Activated naive CD4-positive, alpha-beta T cell treated with anti-CD3 and anti-CD28 coated beads, Interleukin-2, amount 10 ng/mL, durations not matched to agents 7 days and 5 days (primary cell): ENCODE measurements at regions not wholly inside any gene's neighbourhood (a gene's known extent, or its start where the extent isn't known, plus 50 kb on each side); places are given as distances from the start of the nearest gene placed in this dataset.

Source experiments
- CTCF ChIA-PET: fragments of 350-600 bp; sonication (Branson Sonifier 250); formaldehyde crosslinking; loops from one replicate; lab custom pipeline; 2021; ENCODE audit warnings: antibody characterized with exemption; lab: Charles Lee
- DNase-seq: peaks from one replicate; pipeline ENCODE4 v3.0.0-alpha.2; 2020
- H3K27ac Mint-ChIP-seq: one replicate; pipeline ENCODE4 v1.8.0; 2021; ENCODE audit warnings: mild to moderate bottlenecking, moderate library complexity, mixed read lengths
- H3K27me3 Mint-ChIP-seq: one replicate; pipeline ENCODE4 v1.8.0; 2021; ENCODE audit warnings: mild to moderate bottlenecking, mixed read lengths
- H3K36me3 Mint-ChIP-seq: one replicate; pipeline ENCODE4 v1.8.0; 2021; ENCODE audit warnings: mixed read lengths
- H3K4me1 Mint-ChIP-seq: one replicate; pipeline ENCODE4 v1.8.0; 2021; ENCODE audit warnings: mixed read lengths
- H3K4me3 Mint-ChIP-seq: one replicate; pipeline ENCODE4 v1.8.0; 2021; ENCODE audit warnings: mild to moderate bottlenecking, moderate library complexity, mixed read lengths
- H3K9me3 Mint-ChIP-seq: one replicate; pipeline ENCODE4 v1.8.0; 2021; ENCODE audit warnings: mixed read lengths

GRCh38 chr3:31135546-31135945 lies 241.1 kb upstream of the GADL1 start:
- H3K27ac Mint-ChIP-seq = no peak overlapping the region
- CTCF ChIA-PET = interaction anchor here (1.4 kb wide), 1 partner anchor 354 kb away, joined by 3 read pairs; no protein-coding TSS in a partner anchor
- peaks cover 4% of the 10 kb centered on the region for H3K36me3 Mint-ChIP-seq
- H3K4me1 Mint-ChIP-seq = no peaks in the 10 kb centered on the region
- peaks cover 3% of the 10 kb centered on the region for H3K9me3 Mint-ChIP-seq
- no peak overlapping the region for H3K4me3 Mint-ChIP-seq
- no peaks in the 10 kb centered on the region for H3K27me3 Mint-ChIP-seq
- no peak for DNase-seq

- no peak for DNase-seq
- Mint-ChIP-seq H3K27me3 (no peaks in the 10 kb centered on the region), H3K4me1 (no peaks in the 10 kb centered on the region), H3K27ac (no peak overlapping the region), H3K36me3 (peaks cover 4% of the 10 kb centered on the region), H3K9me3 (peaks cover 3% of the 10 kb centered on the region), H3K4me3 (no peak overlapping the region)
- CTCF ChIA-PET = interaction anchor here (0.7 kb wide), 1 partner anchor 369 kb away, joined by 4 read pairs; no protein-coding TSS in a partner anchor
Measured at GRCh38 chr3:31137718-31138465, 243.4 kb upstream of the GADL1 start.

GRCh38 chr3:31140470-31140869 lies 246.0 kb upstream of the GADL1 start:
- H3K27ac Mint-ChIP-seq = no peak overlapping the region
- H3K9me3 Mint-ChIP-seq = peaks cover 3% of the 10 kb centered on the region
- H3K4me3 Mint-ChIP-seq = no peak overlapping the region
- no peaks in the 10 kb centered on the region for H3K4me1 Mint-ChIP-seq
- DNase-seq = no peak
- peaks cover 4% of the 10 kb centered on the region for H3K36me3 Mint-ChIP-seq
- CTCF ChIA-PET = interaction anchor here (1.2 kb wide), 1 partner anchor 8 kb away, joined by 4 read pairs; no protein-coding TSS in a partner anchor
- H3K27me3 Mint-ChIP-seq = no peaks in the 10 kb centered on the region

DNA sequence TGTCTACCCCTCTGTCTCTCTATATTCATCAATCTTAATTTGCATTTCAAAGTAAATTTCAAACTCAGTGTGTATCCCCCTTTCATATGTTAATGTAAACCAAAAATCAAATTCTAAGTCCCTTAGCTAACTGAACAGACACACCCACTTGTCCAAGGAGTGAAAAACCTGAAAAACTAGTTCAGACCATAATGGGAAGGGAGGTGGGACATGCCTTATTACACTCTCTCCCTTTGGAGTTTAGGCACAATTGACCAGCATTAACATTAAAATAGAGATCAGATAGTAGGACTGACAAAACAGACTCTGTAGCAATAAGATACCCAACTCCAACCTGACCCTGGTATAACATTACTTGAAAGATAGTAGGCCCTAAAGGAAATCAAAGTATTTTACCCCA lies 247.7 kb upstream of the GADL1 start:
- Mint-ChIP-seq H3K9me3 (peaks cover 11% of the 10 kb centered on the region), H3K4me3 (no peak overlapping the region), H3K27me3 (no peaks in the 10 kb centered on the region), H3K27ac (no peak overlapping the region), H3K4me1 (no peaks in the 10 kb centered on the region), H3K36me3 (peaks cover under 1% of the 10 kb centered on the region)
- CTCF ChIA-PET = no interaction called here
- no peak for DNase-seq

GRCh38 chr3:31142543-31142942 lies 248.1 kb upstream of the GADL1 start:
- no peaks in the 10 kb centered on the region for H3K27me3 Mint-ChIP-seq
- CTCF ChIA-PET = no interaction called here
- H3K27ac Mint-ChIP-seq = no peak overlapping the region
- no peak for DNase-seq
- H3K9me3 Mint-ChIP-seq = peaks cover 15% of the 10 kb centered on the region
- H3K4me1 Mint-ChIP-seq = no peaks in the 10 kb centered on the region
- H3K36me3 Mint-ChIP-seq = no peaks in the 10 kb centered on the region
- H3K4me3 Mint-ChIP-seq = no peak overlapping the region

DNA sequence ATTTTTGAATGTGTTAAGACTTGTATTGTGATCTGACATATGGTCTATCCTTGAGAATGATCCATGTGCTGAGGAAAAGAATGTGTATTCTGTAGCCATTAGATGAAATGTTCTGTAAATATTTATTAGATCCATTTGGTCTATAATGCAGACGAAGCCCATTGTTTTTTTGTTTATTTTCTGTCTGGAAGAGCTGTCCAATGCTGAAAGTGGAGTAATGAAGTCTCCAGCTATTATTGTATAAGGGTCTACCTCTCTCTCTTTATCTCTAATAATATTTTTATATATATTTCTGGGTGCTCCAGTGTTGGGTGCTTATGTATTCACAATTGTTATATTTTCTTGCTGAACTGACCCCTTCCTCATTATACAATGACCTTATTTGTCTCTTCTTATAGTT lies 250.6 kb upstream of the GADL1 start:
- Mint-ChIP-seq H3K27ac (no peak overlapping the region), H3K4me1 (no peaks in the 10 kb centered on the region), H3K27me3 (no peaks in the 10 kb centered on the region), H3K9me3 (peaks cover 29% of the 10 kb centered on the region), H3K4me3 (no peak overlapping the region), H3K36me3 (peaks cover 8% of the 10 kb centered on the region)
- no peak for DNase-seq
- CTCF ChIA-PET = no interaction called here

- H3K9me3 Mint-ChIP-seq = peaks cover 40% of the 10 kb centered on the region
- H3K4me3 Mint-ChIP-seq = no peak overlapping the region
- H3K4me1 Mint-ChIP-seq = no peaks in the 10 kb centered on the region
- H3K27me3 Mint-ChIP-seq = peaks cover 4% of the 10 kb centered on the region
- no peak overlapping the region for H3K27ac Mint-ChIP-seq
- DNase-seq = no peak
- H3K36me3 Mint-ChIP-seq = peaks cover 10% of the 10 kb centered on the region
- CTCF ChIA-PET = no interaction called here
Measured at GRCh38 chr3:31147550-31147949, 253.1 kb upstream of the GADL1 start.

GRCh38 chr3:31157047-31157694 lies 262.7 kb upstream of the GADL1 start:
- CTCF ChIA-PET = interaction anchor here (1.1 kb wide), 1 partner anchor 18 kb away, joined by 4 read pairs; no protein-coding TSS in a partner anchor
- Mint-ChIP-seq H3K36me3 (no peaks in the 10 kb centered on the region), H3K27me3 (no peaks in the 10 kb centered on the region), H3K27ac (no peak overlapping the region), H3K4me1 (peaks cover 7% of the 10 kb centered on the region), H3K4me3 (peak overlapping the region; percentile 13), H3K9me3 (no peaks in the 10 kb centered on the region)
- DNase-seq = no peak

DNA sequence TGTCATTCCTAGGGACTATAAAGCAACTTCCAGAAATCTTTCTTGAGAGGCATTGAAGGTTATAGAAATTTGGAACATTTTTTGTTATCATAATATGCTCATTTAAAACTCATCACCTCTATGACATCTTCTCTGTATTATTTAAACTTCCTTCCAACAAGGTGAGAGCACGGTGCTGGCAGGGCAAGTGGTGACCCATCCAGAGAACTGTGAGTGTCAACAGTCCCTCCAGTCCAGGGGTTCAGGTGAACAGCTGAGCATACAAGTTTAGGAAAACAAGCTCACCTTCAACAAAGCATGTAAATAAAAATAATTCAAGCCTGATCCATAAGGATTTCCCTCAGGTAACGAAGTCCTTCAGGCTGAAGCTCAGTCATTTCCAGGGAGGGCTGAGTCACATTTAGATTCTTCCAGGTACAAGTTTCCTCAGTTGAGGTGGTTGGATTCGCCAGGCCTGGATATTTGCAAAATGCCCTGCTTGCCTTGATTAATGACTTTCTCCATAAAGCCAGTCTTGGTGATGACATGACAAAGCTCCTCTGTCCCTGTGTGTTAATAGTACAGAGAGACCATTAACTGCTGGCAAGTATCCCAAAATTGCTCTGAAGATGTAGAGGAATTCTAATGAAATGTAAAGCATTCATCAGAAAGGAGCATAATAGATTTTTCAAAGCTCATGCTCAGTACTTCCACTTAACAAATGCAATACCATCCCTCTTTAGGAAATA lies 263.6 kb upstream of the GADL1 start:
- no peak for DNase-seq
- H3K9me3 Mint-ChIP-seq = no peaks in the 10 kb centered on the region
- CTCF ChIA-PET = interaction anchor here (1.1 kb wide), 2 partner anchors 17 to 825 kb away, joined by 3 to 4 read pairs; no protein-coding TSS in a partner anchor
- peaks cover 7% of the 10 kb centered on the region for H3K4me1 Mint-ChIP-seq
- no peak overlapping the region for H3K27ac Mint-ChIP-seq
- no peaks in the 10 kb centered on the region for H3K36me3 Mint-ChIP-seq
- no peaks in the 10 kb centered on the region for H3K27me3 Mint-ChIP-seq
- H3K4me3 Mint-ChIP-seq = no peak overlapping the region

- no peaks in the 10 kb centered on the region for H3K27me3 Mint-ChIP-seq
- no peaks in the 10 kb centered on the region for H3K9me3 Mint-ChIP-seq
- H3K36me3 Mint-ChIP-seq = no peaks in the 10 kb centered on the region
- H3K27ac Mint-ChIP-seq = no peak overlapping the region
- DNase-seq = no peak
- CTCF ChIA-PET = interaction anchor here (1.1 kb wide), 1 partner anchor 827 kb away, joined by 3 read pairs; no protein-coding TSS in a partner anchor
- no peak overlapping the region for H3K4me3 Mint-ChIP-seq
- H3K4me1 Mint-ChIP-seq = peaks cover 7% of the 10 kb centered on the region
Measured at GRCh38 chr3:31159331-31160039, 265.0 kb upstream of the GADL1 start.

GRCh38 chr3:31161889-31162288 lies 267.4 kb upstream of the GADL1 start:
- Mint-ChIP-seq H3K4me3 (no peak overlapping the region), H3K27ac (no peak overlapping the region), H3K36me3 (no peaks in the 10 kb centered on the region), H3K9me3 (no peaks in the 10 kb centered on the region), H3K4me1 (peaks cover 7% of the 10 kb centered on the region), H3K27me3 (no peaks in the 10 kb centered on the region)
- DNase-seq = no peak
- CTCF ChIA-PET = no interaction called here

GRCh38 chr3:31164381-31164780 lies 269.9 kb upstream of the GADL1 start:
- Mint-ChIP-seq H3K4me1 (peaks cover 6% of the 10 kb centered on the region), H3K4me3 (no peak overlapping the region), H3K36me3 (no peaks in the 10 kb centered on the region), H3K9me3 (no peaks in the 10 kb centered on the region), H3K27me3 (no peaks in the 10 kb centered on the region), H3K27ac (no peak overlapping the region)
- DNase-seq = no peak
- CTCF ChIA-PET = no interaction called here

GRCh38 chr3:31165399-31165860 lies 271.0 kb upstream of the GADL1 start:
- H3K4me3 Mint-ChIP-seq = no peak overlapping the region
- no peaks in the 10 kb centered on the region for H3K27me3 Mint-ChIP-seq
- peaks cover 6% of the 10 kb centered on the region for H3K4me1 Mint-ChIP-seq
- no peaks in the 10 kb centered on the region for H3K9me3 Mint-ChIP-seq
- no peaks in the 10 kb centered on the region for H3K36me3 Mint-ChIP-seq
- no peak for DNase-seq
- no peak overlapping the region for H3K27ac Mint-ChIP-seq
- CTCF ChIA-PET = interaction anchor here (0.8 kb wide), 1 partner anchor 385 kb away, joined by 3 read pairs; no protein-coding TSS in a partner anchor
